NCI-H774 (cell line): ENCODE measurements at regions not wholly inside any gene's neighbourhood (a gene's known extent, or its start where the extent isn't known, plus 50 kb on each side); places are given as distances from the start of the nearest gene placed in this dataset.
A peak's percentile ranks its signal among the peaks of the same experiment; 100 is the strongest.

Experiments used
- DNase-seq: peaks from one replicate; lab custom pipeline; 2025; lab: John Stamatoyannopoulos, UW

DNA sequence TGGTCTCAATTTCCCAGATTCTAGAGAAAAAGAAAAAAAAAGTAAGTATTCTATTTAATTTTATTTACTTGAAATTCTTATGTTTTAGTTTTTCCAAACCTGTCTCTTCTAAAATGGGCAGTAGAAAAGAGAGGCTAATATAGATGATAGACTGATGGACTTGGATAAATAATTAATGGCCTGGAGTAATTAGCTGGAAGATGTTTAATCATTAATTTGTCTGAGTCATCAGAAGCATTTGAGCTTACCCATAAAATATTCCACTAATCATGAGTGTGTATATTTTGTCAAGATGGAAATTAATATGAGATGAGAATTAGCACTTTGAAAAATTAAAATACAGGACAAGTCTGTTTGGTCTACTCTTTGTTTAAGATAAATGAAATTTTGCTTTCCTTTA lies 212.1 kb upstream of the MIR17HG start:
- no peak for DNase-seq

DNA sequence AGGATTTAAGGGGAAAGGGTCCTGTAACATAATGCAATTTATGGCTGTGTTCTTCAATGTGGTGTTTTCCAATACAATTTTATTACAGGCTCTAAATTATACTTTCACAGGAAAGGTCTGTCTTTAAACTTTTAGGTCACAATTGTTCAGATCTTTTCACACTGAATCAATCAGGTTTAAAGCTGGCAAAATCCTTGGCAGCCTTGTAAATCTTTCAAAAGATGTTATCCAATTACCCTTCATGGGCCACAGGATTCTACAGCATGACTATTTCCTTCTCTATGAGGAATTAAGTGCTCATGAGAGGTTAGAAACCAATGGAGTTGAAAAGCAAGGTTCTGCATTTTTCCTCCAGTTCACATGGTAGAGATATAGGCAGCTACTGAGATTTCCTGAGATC lies 211.5 kb upstream of the MIR17HG start:
- no peak for DNase-seq

DNA sequence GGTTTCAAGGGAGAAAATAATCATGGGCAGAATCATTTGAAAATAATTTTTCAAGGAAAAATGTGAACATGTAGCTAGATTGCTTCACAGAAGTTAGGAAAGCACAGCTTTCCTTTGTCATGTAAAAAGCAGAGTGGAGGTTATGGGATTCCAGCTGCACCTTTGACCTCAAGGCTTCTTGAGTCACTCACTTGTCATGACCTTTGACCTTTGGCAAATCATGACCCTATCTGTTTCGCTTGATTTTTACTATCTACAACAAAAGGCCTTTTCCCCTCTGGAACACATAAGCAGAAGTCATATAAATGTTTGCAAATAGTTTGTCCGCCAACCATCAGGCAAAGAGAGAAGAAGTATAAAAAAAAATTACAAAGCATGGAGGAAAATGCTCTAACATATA lies 210.7 kb upstream of the MIR17HG start:
- no peak for DNase-seq

DNA sequence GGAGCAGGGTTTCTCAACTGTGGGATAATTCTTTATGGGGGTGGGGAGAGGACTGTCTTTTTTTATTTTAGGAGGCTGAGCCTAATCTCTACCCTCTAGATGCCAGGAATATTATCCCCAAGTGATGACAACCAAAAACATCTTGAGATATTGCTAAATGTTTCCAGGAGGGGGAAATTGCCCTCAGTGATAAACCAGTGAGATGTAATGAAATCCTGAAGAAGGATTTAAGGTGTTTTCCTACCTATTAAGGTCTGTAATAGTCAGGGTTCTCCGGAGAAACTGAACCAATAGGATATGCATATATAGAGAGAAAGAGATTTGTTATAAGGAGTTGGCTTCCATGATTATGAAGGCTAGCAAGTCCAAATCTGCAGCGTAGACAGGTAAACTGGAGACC lies 208.3 kb upstream of the MIR17HG start:
- DNase-seq, result no peak

DNA sequence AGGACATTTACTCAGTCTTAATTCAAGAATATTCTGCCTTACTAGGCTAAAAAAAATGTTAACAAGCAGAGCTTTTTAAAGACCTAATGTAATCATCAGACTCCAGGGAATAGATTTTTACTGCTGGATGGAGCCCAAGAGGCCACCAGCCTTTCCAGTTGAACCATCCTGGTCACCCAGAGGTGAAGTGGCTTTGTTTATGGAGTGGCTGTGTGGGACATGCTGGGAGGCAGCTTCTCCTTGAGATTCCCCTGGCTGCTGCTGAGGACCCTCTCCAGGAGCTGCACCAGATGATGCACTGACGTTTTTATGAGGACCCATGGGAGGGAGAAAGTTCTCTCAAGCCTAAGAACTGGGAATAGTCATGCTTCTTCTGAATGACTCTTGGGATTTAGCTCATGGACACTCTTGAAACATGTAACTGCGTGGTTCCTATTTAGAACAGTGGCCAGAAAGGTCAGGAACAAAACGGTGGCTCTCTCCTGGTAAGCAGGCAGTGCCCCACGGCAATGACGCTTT lies 205.9 kb upstream of the MIR17HG start:
- DNase-seq, result no peak

DNA sequence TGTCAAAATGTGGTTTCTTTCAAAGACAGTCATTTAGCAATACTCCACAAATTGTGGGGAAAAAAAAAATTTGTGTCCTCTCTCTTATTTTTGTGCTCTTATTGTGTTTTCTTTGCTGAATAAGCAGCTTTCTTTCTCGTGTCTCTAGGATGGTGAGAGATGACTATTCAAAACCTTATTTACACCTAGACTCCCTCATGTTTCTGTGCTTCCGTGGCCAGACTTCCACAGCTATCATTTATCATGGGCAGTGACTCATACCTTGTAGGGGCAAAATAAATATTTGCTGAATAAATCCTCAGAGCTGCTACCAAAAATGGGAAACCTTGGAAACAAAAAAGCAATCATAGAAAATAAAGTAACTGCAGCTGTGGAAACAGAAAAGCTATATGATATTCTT lies 204.9 kb upstream of the MIR17HG start:
- DNase-seq, result peak; percentile 13

DNA sequence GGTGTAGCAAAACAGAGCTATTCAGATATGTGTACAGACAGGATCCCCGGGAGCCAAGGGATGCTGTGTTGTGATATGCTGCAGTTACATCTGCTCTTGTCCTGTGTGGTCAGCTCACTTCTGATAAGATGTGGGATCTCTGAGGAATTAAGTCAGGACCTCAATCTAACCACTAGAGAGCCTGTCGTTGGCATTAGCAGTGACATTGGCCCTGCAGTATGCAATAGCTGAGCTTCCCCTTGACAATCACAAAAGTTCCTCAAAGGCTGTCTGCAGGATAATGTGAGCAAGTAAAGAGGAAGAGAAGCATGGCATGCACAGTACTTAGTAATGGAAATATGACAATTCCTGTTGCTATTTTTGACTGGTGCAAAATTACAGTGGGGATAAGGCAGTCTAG lies 203.4 kb upstream of the MIR17HG start:
- no peak for DNase-seq

DNA sequence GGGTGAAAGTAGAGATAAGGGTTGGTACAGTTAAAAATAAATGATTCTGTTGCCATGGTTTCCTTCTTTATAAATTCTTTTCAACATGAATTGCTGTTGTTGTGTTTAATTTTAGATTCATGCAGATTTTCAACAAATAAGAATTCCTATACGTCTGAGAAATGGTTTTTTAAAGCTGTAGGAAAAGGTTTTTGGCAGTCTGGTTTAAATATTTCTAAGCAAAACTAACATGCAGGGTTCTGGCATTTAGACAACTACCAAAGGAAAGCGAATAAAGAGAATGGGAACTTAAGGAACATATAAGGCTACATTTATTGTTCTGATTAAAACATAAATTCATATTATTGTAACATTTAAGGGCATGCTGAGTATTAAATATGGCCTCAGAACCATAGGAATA lies 203.0 kb upstream of the MIR17HG start:
- DNase-seq, result no peak

DNA sequence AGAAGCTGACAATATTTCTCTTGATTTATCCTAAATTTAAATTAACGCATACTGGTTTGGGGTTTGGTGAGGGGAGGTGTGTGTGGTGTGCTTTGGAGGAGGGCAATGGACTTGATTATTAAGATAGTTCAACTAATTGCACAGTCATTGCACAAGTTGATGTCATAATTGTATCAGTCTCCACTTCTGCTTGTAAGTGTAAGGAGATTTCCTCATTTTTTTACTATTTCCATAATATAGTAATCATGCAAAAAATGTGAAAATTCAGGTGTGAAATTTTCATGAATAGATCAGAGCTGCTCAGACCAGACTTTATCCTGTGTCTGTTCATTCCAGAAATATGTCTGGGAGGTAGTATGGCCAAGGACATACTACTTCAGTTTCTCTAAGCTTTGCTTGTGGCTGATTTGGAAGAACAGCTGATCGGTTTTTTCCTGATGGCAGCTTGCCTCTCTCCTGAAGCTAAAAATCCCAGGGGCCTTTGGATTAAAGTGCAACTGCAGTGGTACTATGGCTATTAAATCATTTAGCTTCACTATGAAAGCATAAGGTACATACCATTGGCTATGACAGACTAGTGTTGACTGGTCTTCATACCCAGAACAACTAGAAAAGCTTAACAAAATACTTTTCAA lies 201.8 kb upstream of the MIR17HG start:
- no peak for DNase-seq

DNA sequence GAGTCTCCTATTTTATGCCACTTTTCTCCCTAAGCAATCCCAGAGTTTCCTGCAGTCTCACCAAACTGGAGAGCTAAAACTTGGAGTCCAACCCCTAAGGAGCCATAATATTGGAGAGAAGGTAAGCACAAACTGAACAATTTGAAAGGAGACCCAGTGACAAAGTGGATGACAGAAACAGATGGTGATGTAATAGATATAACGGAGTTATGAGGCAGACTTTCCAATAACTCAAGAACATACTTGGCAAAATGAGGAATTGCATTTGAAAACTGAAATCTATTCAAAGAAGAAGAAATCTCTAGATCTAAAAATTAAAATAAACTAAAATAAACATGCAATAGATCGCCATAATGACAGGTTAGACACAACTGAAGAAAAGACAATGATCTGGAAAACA lies 200.9 kb upstream of the MIR17HG start:
- DNase-seq, result no peak

DNA sequence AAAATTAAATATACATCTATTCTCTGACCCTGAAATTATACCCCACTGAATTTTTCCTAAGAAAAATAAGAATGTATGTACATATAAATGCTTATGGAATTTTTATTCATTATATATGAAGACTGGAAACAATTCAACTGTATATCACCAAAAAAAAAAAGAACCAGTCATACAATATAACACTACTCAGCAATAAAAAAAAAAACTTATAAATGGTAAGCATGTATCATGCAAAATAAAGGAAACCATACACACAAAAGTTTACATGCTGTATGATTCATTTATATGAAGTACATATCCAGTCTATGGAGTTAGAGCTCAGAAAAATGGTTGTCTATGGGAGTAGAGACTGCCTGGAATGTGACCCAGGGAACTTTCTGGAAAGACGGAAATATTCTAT lies 199.4 kb upstream of the MIR17HG start:
- no peak for DNase-seq

DNA sequence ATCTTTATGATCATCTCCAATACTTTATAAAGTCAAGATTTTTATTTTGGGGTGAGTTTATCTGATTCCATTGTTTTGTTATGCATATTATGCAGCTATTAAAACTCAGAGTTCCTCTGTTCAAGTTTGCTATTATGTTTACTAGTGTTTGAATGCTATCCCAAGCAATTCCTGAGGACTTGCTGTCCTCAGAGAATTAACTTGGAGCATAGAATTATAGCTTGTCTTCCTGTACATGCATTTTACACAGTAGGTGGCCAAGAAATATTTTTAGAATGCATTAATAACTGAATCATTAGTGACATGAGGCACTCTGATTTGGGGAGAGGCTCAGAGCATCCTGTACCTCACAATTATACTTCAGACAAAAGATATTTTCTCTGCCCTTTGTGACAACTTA lies 195.6 kb upstream of the MIR17HG start:
- DNase-seq, result no peak

DNA sequence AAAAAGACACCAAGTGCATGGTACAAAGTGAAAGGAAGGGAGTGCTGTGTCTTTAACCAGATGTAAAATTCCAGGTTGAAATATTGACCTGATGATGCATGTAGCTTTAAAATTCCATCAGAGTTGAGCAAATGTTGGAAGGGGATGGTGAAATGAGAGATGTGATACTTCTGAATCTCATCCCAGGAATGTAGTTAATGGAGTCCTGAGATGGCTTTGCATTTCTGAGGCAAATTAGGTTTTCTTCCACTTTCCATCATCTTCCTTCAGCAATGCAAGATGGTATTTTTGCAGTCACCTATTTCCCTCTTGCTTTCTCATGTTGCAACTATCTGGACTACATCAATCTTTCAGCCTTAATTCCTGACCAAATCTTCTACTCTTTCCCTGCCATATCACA lies 194.1 kb upstream of the MIR17HG start:
- DNase-seq, result no peak

DNA sequence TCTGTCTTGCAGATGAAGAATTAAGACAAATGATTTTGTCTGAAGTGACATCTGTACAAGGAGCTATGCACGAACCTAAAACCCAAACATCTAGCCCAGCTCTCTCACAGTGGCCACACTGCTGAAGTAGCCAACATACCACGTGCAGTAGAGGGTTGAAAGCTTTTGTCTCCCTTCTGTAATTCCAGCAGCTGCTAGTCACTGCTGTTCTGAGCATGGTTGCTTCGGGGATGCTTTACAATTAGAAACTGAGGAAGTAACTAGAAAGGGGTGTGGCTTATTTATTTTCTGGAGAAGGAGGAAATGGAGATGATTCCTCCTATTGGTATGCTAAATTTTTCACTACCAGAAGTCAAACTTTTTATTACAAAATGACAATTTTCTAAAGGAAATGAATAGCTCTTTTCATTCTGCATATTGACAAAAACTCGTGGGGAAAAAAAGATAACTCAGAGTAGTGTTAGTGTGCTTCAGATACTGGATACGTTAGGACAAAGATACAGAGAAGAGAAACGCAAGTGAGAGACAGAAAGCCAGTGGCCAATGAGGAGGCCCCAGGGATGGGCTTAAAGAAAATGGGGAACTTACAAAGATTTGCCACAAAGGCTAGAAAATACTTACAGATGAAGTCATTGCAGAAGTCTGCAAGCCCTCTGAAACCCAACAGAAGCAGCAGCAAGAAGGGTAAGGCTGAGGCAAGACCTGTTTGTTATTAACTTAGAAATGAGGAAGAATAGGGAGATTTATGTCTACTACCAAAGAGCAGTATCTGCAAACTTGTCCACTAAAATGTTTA lies 192.7 kb upstream of the MIR17HG start:
- DNase-seq, result no peak

DNA sequence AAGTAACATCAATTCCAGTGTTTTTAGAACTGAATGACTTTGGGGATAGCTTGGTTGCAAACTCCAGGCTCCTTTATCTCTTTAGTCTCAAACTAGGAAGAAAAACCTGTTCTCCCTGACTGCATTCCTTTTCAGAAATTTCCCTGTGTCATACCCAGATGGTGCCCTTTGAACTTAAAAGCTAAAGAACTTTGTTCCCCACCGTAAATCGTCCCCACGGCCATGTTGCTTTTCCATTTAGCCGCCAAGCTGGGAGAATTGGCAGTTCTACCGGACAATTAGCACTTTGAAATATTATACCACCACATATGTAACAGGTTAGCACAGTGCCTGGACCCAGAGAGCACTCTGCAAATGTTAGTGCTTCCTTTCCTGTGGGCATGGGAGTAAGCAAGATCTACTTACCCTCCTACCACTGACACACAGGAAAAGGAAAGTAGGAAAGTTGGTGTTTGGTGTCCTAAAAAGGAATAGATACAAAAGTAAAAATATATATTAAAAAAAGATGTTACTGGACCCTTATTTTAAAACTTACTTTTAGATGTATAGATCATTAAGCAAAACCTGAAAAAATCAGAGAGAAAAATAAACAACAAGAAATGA lies 191.9 kb upstream of the MIR17HG start:
- DNase-seq, result no peak

DNA sequence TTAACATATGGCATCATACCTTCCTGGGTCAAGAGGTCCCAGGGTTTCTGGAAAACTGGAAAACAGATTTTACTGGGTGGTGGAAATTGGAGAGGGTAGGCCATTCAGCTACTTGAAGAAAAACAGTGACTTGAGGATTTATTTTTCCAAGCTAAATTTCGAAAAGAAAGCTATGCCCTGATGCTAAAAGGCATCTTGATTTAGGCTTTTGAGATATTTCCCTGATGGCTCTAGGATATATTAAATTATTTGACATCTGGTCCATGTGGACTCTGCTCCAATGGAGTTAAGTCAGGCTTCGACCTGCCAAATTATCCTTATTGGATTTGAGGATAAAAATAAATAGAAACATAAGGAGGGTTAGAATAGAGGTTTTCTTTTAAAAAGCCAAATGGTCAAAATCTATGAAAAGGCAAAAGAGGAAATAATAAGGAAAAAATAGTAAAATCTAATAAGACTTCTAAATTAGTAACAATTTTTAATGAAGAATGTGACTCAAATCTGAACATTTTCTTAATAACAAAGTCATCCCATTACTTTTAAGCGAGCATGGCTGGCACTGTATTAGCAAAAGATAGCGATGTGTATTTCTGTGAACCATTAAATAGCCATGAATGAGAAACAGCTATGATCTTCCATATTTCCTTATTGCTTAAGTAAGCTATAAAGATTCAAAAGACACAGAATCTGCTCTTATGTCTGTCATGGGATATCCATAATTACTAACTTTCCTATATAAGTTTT lies 190.0 kb upstream of the MIR17HG start:
- DNase-seq, result no peak

DNA sequence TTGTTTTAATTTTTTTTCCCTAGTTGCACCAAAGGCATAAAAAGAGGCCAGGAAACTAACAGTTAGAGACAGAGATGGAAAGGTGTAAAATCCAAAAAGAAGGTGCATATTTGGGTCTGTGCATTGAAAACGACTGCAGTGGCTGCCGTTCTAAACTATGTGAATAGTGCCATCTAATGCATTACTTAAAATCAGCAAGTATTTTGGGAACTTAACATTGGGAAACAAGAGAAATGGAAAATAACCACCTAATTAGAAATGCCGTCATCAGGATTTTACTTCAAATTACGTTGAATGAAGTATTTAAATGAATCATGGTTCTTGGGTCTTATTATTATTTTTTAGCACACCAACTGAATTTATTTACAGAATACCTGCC lies 189.5 kb upstream of the MIR17HG start:
- no peak for DNase-seq

DNA sequence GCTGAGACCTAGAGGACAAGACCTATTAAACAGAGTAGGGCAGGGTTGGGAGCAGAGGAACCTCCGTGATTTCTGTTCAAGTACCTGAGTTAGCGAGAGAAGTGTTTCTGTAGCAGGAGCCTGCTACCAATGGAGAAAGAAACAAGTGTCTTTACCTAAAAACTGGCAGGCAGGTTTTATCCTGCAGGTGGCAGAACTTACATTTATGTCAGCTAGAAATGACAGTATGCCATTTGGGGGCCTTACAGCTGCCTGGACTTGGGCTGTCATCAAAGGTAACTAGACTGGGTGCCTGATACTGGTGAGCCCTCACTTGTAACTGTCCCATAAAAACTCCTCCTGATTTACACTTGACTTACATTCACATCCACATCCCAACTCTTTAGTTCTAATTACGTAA lies 185.3 kb upstream of the MIR17HG start:
- no peak for DNase-seq

DNA sequence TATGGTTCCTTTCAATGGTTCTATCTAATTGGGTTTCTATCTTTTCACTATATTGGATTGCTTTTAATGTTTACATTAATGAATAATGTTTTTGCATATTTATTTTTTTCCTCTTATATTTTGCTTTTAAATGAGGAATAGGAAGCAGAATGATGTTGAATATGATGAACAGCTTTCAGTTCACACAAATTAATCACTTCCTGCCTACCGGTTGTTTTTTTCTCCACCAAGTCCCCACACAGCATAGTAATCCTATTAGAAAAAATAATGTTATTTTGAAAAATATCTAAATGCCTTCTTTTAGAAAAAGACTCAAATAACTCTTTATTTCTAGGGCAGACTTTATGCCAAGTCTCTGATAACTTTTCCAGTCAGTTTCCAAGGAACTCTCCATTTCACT lies 184.9 kb upstream of the MIR17HG start:
- DNase-seq, result no peak

DNA sequence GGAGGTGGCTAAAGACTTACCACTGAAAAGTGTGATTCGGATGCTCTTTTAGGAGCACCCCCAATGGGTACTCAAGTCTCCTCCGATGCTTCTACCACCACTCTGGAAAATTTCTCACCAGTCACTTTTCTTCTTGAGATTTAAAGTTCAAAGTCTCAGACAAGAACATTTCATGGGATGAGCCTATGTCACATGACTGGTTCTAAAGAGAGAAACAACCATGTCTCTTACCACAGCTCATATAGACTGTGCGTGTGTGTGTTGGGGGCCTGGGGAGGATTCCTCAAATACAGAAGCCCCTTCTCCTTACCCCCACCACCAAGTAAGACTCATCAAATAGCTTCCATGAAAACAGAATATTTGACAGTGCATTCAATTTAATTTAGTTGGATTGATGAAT lies 181.7 kb upstream of the MIR17HG start:
- no peak for DNase-seq

DNA sequence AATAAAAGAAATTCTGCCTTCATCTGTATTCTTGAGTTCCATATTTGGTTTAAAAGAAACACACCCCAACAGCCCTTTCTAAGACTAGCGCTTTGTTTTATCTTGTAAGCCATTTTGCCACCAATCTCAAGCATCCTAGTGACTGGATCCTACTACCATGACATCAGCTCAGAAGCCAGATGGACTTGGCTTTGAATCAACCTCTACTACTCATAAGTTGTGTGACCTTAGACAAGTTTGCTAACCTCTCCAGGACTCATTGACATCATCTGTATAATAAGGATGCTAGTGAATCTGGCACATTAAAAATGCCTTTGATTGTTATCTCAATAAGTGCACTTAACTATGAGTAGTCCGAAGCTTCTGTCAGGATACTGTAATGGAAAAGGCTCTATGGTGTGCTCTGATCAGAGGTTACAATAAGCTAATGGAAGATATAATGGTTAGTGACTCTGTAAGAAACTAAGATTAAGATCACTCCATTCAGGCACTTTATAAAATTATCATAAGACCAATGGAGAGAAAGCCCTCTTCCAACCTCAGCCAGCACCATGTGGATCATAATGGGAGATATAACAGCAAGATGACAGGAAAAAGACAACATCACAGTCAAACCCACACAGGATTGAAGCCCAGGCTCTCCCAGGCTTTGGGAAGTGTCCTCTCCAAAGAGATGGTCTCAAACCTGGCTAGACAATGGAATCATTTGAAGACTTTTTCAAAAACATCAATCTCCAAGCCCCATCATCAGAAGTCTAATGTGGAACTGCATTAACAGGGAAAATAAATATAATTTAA lies 180.6 kb upstream of the MIR17HG start:
- DNase-seq, result no peak
